ENCODE measurements at regions not wholly inside any gene's neighbourhood (a gene's known extent, or its start where the extent isn't known, plus 50 kb on each side); places are given as distances from the start of the nearest gene placed in this dataset.

GRCh38 chr18:24727685-24728084 lies 267.2 kb downstream of the HRH4 start:
- H2BK5ac ChIP-seq (ENCODE audit: low read depth, low read length, poor library complexity): no peak overlapping the region
- H3K4ac ChIP-seq (ENCODE audit: low read depth, low read length): no peak overlapping the region
- no peak overlapping the region for H3K18ac ChIP-seq (ENCODE audit: low read length)
- no peak overlapping the region for H4K8ac ChIP-seq (ENCODE audit: low read depth, low read length)
- H3K23ac ChIP-seq (ENCODE audit: low read length): no peak overlapping the region
- H3K4me3 ChIP-seq (ENCODE audit: low read depth, low read length): no peak overlapping the region
- no CpG with 5 or more reads among the region's 6 CpGs for WGBS (ENCODE audit: extremely low coverage, insufficient coverage, insufficient read length)
- no peak overlapping the region for H3K27ac ChIP-seq (ENCODE audit: low read depth, low read length)
- H2AK5ac ChIP-seq (ENCODE audit: low read length): no peak overlapping the region
- H3K36me3 ChIP-seq (ENCODE audit: control insufficient read depth in 1 of 2, insufficient read depth in 2 of 2, low read length in 2 of 2): no peaks in the 10 kb centered on the region
- no peak overlapping the region for H4K91ac ChIP-seq (ENCODE audit: low read depth, low read length)
- no peak overlapping the region for H2BK120ac ChIP-seq (ENCODE audit: insufficient read depth, low read length, poor library complexity)
- H3K79me1 ChIP-seq (ENCODE audit: low read length): no peaks in the 10 kb centered on the region
- no peak overlapping the region for H3K4me2 ChIP-seq (ENCODE audit: low read length)
- DNase-seq: no peak
- H2AFZ ChIP-seq (ENCODE audit: insufficient read depth, low read length, poor library complexity): no peak overlapping the region
- H3K14ac ChIP-seq (ENCODE audit: low read length): no peak overlapping the region
- peaks cover 3 to 4% of the 10 kb centered on the region in 2 experiments for H3K4me1 ChIP-seq (ENCODE audit: control insufficient read depth in 1 of 2, insufficient read depth in 2 of 2, low read length in 2 of 2)
- H2BK12ac ChIP-seq (ENCODE audit: low read length): no peak overlapping the region
- no peaks in the 10 kb centered on the region for H3K9me3 ChIP-seq (ENCODE audit: insufficient read depth, low read depth, low read length)
- no peak overlapping the region for H3K9ac ChIP-seq (ENCODE audit: low read length)
- no peak overlapping the region for H4K12ac ChIP-seq (ENCODE audit: low read depth, low read length)
- no peaks in the 10 kb centered on the region for H3K79me2 ChIP-seq (ENCODE audit: control insufficient read depth, insufficient read depth, low read length, poor library complexity)
- H3K27me3 ChIP-seq (ENCODE audit: insufficient read depth, low read length): no peaks in the 10 kb centered on the region

- Histone ChIP-seq H3K23ac (ENCODE audit: low read length) (no peak overlapping the region), H3K14ac (ENCODE audit: low read length) (no peak overlapping the region), H2AFZ (ENCODE audit: insufficient read depth, low read length, poor library complexity) (no peak overlapping the region), H3K9me3 (ENCODE audit: insufficient read depth, low read depth, low read length) (peaks cover 1% of the 10 kb centered on the region), H2BK120ac (ENCODE audit: insufficient read depth, low read length, poor library complexity) (no peak overlapping the region), H4K91ac (ENCODE audit: low read depth, low read length) (no peak overlapping the region), H4K12ac (ENCODE audit: low read depth, low read length) (no peak overlapping the region), H3K4me2 (ENCODE audit: low read length) (no peak overlapping the region), H3K4ac (ENCODE audit: low read depth, low read length) (no peak overlapping the region), H3K18ac (ENCODE audit: low read length) (no peak overlapping the region), H3K9ac (ENCODE audit: low read length) (no peak overlapping the region), H4K8ac (ENCODE audit: low read depth, low read length) (no peak overlapping the region), H2BK5ac (ENCODE audit: low read depth, low read length, poor library complexity) (no peak overlapping the region), H3K79me2 (ENCODE audit: control insufficient read depth, insufficient read depth, low read length, poor library complexity) (no peaks in the 10 kb centered on the region), H3K36me3 (ENCODE audit: control insufficient read depth in 1 of 2, insufficient read depth in 2 of 2, low read length in 2 of 2) (no peaks in the 10 kb centered on the region), H3K27ac (ENCODE audit: low read depth, low read length) (no peak overlapping the region), H3K4me1 (ENCODE audit: control insufficient read depth in 1 of 2, insufficient read depth in 2 of 2, low read length in 2 of 2) (peaks cover 3 to 4% of the 10 kb centered on the region in 2 experiments), H3K27me3 (ENCODE audit: insufficient read depth, low read length) (no peaks in the 10 kb centered on the region), H2BK12ac (ENCODE audit: low read length) (no peak overlapping the region), H3K79me1 (ENCODE audit: low read length) (no peaks in the 10 kb centered on the region), H3K4me3 (ENCODE audit: low read depth, low read length) (no peak overlapping the region), H2AK5ac (ENCODE audit: low read length) (no peak overlapping the region)
- WGBS (ENCODE audit: extremely low coverage, insufficient coverage, insufficient read length): no CpG with 5 or more reads among the region's 6 CpGs
- no peak for DNase-seq
These were observed 270.7 kb downstream of the HRH4 start for GRCh38 chr18:24731158-24731557.

- Histone ChIP-seq H4K12ac (ENCODE audit: low read depth, low read length) (no peak overlapping the region), H2AFZ (ENCODE audit: insufficient read depth, low read length, poor library complexity) (no peak overlapping the region), H4K8ac (ENCODE audit: low read depth, low read length) (no peak overlapping the region), H3K4me3 (ENCODE audit: low read depth, low read length) (no peak overlapping the region), H3K18ac (ENCODE audit: low read length) (no peak overlapping the region), H3K27me3 (ENCODE audit: insufficient read depth, low read length) (no peaks in the 10 kb centered on the region), H3K9me3 (ENCODE audit: insufficient read depth, low read depth, low read length) (peaks cover 1% of the 10 kb centered on the region), H4K91ac (ENCODE audit: low read depth, low read length) (no peak overlapping the region), H2BK12ac (ENCODE audit: low read length) (no peak overlapping the region), H3K4me2 (ENCODE audit: low read length) (no peak overlapping the region), H3K79me1 (ENCODE audit: low read length) (no peaks in the 10 kb centered on the region), H3K27ac (ENCODE audit: low read depth, low read length) (no peak overlapping the region), H3K4me1 (ENCODE audit: control insufficient read depth in 1 of 2, insufficient read depth in 2 of 2, low read length in 2 of 2) (peaks cover 3 to 4% of the 10 kb centered on the region in 2 experiments), H2BK120ac (ENCODE audit: insufficient read depth, low read length, poor library complexity) (no peak overlapping the region), H3K36me3 (ENCODE audit: control insufficient read depth in 1 of 2, insufficient read depth in 2 of 2, low read length in 2 of 2) (no peaks in the 10 kb centered on the region), H2BK5ac (ENCODE audit: low read depth, low read length, poor library complexity) (no peak overlapping the region), H3K9ac (ENCODE audit: low read length) (no peak overlapping the region), H3K14ac (ENCODE audit: low read length) (no peak overlapping the region), H2AK5ac (ENCODE audit: low read length) (no peak overlapping the region), H3K79me2 (ENCODE audit: control insufficient read depth, insufficient read depth, low read length, poor library complexity) (no peaks in the 10 kb centered on the region), H3K4ac (ENCODE audit: low read depth, low read length) (no peak overlapping the region), H3K23ac (ENCODE audit: low read length) (no peak overlapping the region)
- DNase-seq: no peak
- WGBS (ENCODE audit: extremely low coverage, insufficient coverage, insufficient read length): no CpG with 5 or more reads among the region's 3 CpGs
These were observed 271.5 kb downstream of the HRH4 start for GRCh38 chr18:24731981-24732380.

GRCh38 chr18:24734058-24734457 lies 273.6 kb downstream of the HRH4 start:
- no peaks in the 10 kb centered on the region for H3K27me3 ChIP-seq (ENCODE audit: insufficient read depth, low read length)
- no peaks in the 10 kb centered on the region for H3K79me1 ChIP-seq (ENCODE audit: low read length)
- H4K12ac ChIP-seq (ENCODE audit: low read depth, low read length): no peak overlapping the region
- H2BK5ac ChIP-seq (ENCODE audit: low read depth, low read length, poor library complexity): no peak overlapping the region
- no peak overlapping the region for H3K18ac ChIP-seq (ENCODE audit: low read length)
- DNase-seq: peak in 1 of 2 donors; percentile 4
- no peak overlapping the region for H3K4me2 ChIP-seq (ENCODE audit: low read length)
- no peak overlapping the region for H2AK5ac ChIP-seq (ENCODE audit: low read length)
- H3K4me3 ChIP-seq (ENCODE audit: low read depth, low read length): no peak overlapping the region
- H3K9me3 ChIP-seq (ENCODE audit: insufficient read depth, low read depth, low read length): peaks cover 1% of the 10 kb centered on the region
- no peak overlapping the region for H2BK12ac ChIP-seq (ENCODE audit: low read length)
- H3K36me3 ChIP-seq (ENCODE audit: control insufficient read depth in 1 of 2, insufficient read depth in 2 of 2, low read length in 2 of 2): no peaks in the 10 kb centered on the region
- no CpG with 5 or more reads among the region's 11 CpGs for WGBS (ENCODE audit: extremely low coverage, insufficient coverage, insufficient read length)
- peaks cover 3 to 4% of the 10 kb centered on the region in 2 experiments for H3K4me1 ChIP-seq (ENCODE audit: control insufficient read depth in 1 of 2, insufficient read depth in 2 of 2, low read length in 2 of 2)
- no peak overlapping the region for H4K91ac ChIP-seq (ENCODE audit: low read depth, low read length)
- no peak overlapping the region for H2BK120ac ChIP-seq (ENCODE audit: insufficient read depth, low read length, poor library complexity)
- no peak overlapping the region for H3K14ac ChIP-seq (ENCODE audit: low read length)
- no peak overlapping the region for H4K8ac ChIP-seq (ENCODE audit: low read depth, low read length)
- no peak overlapping the region for H3K4ac ChIP-seq (ENCODE audit: low read depth, low read length)
- no peak overlapping the region for H3K23ac ChIP-seq (ENCODE audit: low read length)
- no peak overlapping the region for H3K9ac ChIP-seq (ENCODE audit: low read length)
- no peak overlapping the region for H2AFZ ChIP-seq (ENCODE audit: insufficient read depth, low read length, poor library complexity)
- H3K27ac ChIP-seq (ENCODE audit: low read depth, low read length): no peak overlapping the region
- H3K79me2 ChIP-seq (ENCODE audit: control insufficient read depth, insufficient read depth, low read length, poor library complexity): no peaks in the 10 kb centered on the region
